ENCODE measurements at regions not wholly inside any gene's neighbourhood (a gene's known extent, or its start where the extent isn't known, plus 50 kb on each side); places are given as distances from the start of the nearest gene placed in this dataset.

- ATAC-seq = no peak
- TF ChIP-seq ZFP3 (CRISPR knock-in tag; IDR thresholded peaks at IDR 0.05) (no peak), ZNF565 (CRISPR knock-in tag; conservative IDR thresholded peaks at IDR 0.05; ENCODE audit: low read depth) (no peak), CSDC2 (CRISPR knock-in tag; IDR thresholded peaks at IDR 0.05) (no peak), RARB (CRISPR knock-in tag; IDR thresholded peaks at IDR 0.05) (no peak), ZNF70 (CRISPR knock-in tag; IDR thresholded peaks at IDR 0.05) (no peak), PATZ1 (CRISPR knock-in tag; IDR thresholded peaks at IDR 0.05; ENCODE audit: borderline replicate concordance) (no peak), ZFP30 (CRISPR knock-in tag; IDR thresholded peaks at IDR 0.05) (no peak), ESRRG (CRISPR knock-in tag; IDR thresholded peaks at IDR 0.05) (no peak), TOX (CRISPR knock-in tag; IDR thresholded peaks at IDR 0.05; ENCODE audit: borderline replicate concordance) (no peak), ZNF8 (CRISPR knock-in tag; IDR thresholded peaks at IDR 0.05) (no peak), CREB5 (CRISPR knock-in tag; IDR thresholded peaks at IDR 0.05; ENCODE audit: low read depth) (no peak), ZC3H10 (CRISPR knock-in tag; IDR thresholded peaks at IDR 0.05) (no peak)
- TF ChIP-seq, protein P1, sequence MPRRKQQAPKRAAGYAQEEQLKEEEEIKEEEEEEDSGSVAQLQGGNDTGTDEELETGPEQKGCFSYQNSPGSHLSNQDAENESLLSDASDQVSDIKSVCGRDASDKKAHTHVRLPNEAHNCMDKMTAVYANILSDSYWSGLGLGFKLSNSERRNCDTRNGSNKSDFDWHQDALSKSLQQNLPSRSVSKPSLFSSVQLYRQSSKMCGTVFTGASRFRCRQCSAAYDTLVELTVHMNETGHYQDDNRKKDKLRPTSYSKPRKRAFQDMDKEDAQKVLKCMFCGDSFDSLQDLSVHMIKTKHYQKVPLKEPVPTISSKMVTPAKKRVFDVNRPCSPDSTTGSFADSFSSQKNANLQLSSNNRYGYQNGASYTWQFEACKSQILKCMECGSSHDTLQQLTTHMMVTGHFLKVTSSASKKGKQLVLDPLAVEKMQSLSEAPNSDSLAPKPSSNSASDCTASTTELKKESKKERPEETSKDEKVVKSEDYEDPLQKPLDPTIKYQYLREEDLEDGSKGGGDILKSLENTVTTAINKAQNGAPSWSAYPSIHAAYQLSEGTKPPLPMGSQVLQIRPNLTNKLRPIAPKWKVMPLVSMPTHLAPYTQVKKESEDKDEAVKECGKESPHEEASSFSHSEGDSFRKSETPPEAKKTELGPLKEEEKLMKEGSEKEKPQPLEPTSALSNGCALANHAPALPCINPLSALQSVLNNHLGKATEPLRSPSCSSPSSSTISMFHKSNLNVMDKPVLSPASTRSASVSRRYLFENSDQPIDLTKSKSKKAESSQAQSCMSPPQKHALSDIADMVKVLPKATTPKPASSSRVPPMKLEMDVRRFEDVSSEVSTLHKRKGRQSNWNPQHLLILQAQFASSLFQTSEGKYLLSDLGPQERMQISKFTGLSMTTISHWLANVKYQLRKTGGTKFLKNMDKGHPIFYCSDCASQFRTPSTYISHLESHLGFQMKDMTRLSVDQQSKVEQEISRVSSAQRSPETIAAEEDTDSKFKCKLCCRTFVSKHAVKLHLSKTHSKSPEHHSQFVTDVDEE (CRISPR knock-in tag; IDR thresholded peaks at IDR 0.05) = no peak
Measured at GRCh38 chr16:82220541-82220940, 50.5 kb upstream of the MPHOSPH6 start.

Measured in SK-N-SH treated with all-trans-retinoic acid at 6 μM for 48 hours (cell line).